Endothelial cell of umbilical vein (primary cell): ENCODE measurements at regions not wholly inside any gene's neighbourhood (a gene's known extent, or its start where the extent isn't known, plus 50 kb on each side); places are given as distances from the start of the nearest gene placed in this dataset.

Experiments used
- BruUV-seq: library from RNA; stranded (reverse); fragments of 400-500 nt; replicated peaks from 2 replicates; lab custom pipeline; 2021; lab: Mats Ljungman, UMichigan
- CTCF ChIA-PET: fragments of 300-600, 350-600 bp; sonication (Branson Sonifier 250); formaldehyde crosslinking; loops from one replicate; lab custom pipeline; 2021; ENCODE audit warnings: antibody characterized with exemption, inconsistent platforms; lab: Charles Lee
- POLR2A ChIA-PET: fragments of 300-600, 350-600 bp; sonication (Branson Sonifier 250); formaldehyde crosslinking; loops from one replicate; lab custom pipeline; 2021; ENCODE audit warnings: antibody characterized with exemption, inconsistent platforms; lab: Charles Lee
- DNase-seq: peaks from one replicate; pipeline ENCODE4 v3.0.0-alpha.2; 2011; ENCODE audit warnings: low read depth, low spot score
- FAIRE-seq: peaks from 2 replicates; lab custom pipeline; 2011; peaks lifted over from hg19 to GRCh38; lab: Jason Lieb, UNC
- H2AFZ ChIP-seq: 2 replicates; pipeline ENCODE4 v1.6.0; 2012; ENCODE audit warnings: low read depth, low read length, control low read depth, inconsistent platforms
- H3K27ac ChIP-seq: 2 replicates; pipeline ENCODE4 v1.5.1; 2011; ENCODE audit warnings: low read depth, mild to moderate bottlenecking, control low read depth, low read length, moderate library complexity; ENCODE audit not compliant: insufficient read depth
- H3K27me3 ChIP-seq, 2 experiments: 2 replicates each; pipeline versions ENCODE4 v1.6.0 to v1.6.1; 2011; ENCODE audit warnings: low read length in 2 of 2, mixed read lengths in 1 of 2; ENCODE audit not compliant: control insufficient read depth in 2 of 2, insufficient read depth in 2 of 2
- H3K36me3 ChIP-seq, 2 experiments: 2 replicates in 1 of 2; 3 replicates in 1 of 2; pipeline ENCODE4 v1.5.1; 2011; ENCODE audit warnings: low read length in 2 of 2, mild to moderate bottlenecking in 1 of 2, moderate library complexity in 1 of 2; ENCODE audit not compliant: control insufficient read depth in 2 of 2, insufficient read depth in 2 of 2; ENCODE audit errors: extremely low read depth in 1 of 2
- H3K4me1 ChIP-seq: 3 replicates; pipeline ENCODE4 v1.5.1; 2011; ENCODE audit warnings: mild to moderate bottlenecking, low read length; ENCODE audit not compliant: control insufficient read depth, insufficient read depth; ENCODE audit errors: extremely low read depth
- H3K4me2 ChIP-seq: 2 replicates; pipeline ENCODE4 v1.6.1; 2011; ENCODE audit warnings: low read length, control low read depth, mixed read lengths; ENCODE audit not compliant: insufficient read depth
- H3K4me3 ChIP-seq, 3 experiments: fragments of 200-600 bp in 1 of 3; sonication (generic), shearing (Covaris generic) in 1 of 3; replicated peaks in 1 of 3; 2 replicates each; pipeline ENCODE4 v1.5.1; 2011 to 2016; ENCODE audit warnings: control low read depth in 3 of 3, low read length in 3 of 3, mild to moderate bottlenecking in 2 of 3, inconsistent platforms in 1 of 3, low read depth in 1 of 3, moderate library complexity in 1 of 3; ENCODE audit not compliant: insufficient read depth in 1 of 3
- H3K79me2 ChIP-seq: 2 replicates; pipeline ENCODE4 v1.6.0; 2012; ENCODE audit warnings: low read length, inconsistent platforms; ENCODE audit not compliant: control insufficient read depth, insufficient read depth
- H3K9ac ChIP-seq: replicated peaks from 2 replicates; pipeline ENCODE3; 2011; ENCODE audit warnings: low read length, control low read depth; ENCODE audit not compliant: insufficient read depth; ENCODE audit errors: extremely low read depth
- H3K9me1 ChIP-seq: replicated peaks from 3 replicates; pipeline ENCODE4 v1.6.0; 2011; ENCODE audit warnings: mild to moderate bottlenecking, low read length; ENCODE audit not compliant: control insufficient read depth, insufficient read depth; ENCODE audit errors: extremely low read depth
- H3K9me3 ChIP-seq: replicated peaks from 2 replicates; pipeline ENCODE4 v1.5.1; 2012; ENCODE audit warnings: low read length, inconsistent platforms; ENCODE audit not compliant: control insufficient read depth, insufficient read depth
- H4K20me1 ChIP-seq: replicated peaks from 2 replicates; pipeline ENCODE3; 2011; ENCODE audit warnings: mild to moderate bottlenecking, low read length; ENCODE audit not compliant: control insufficient read depth, insufficient read depth; ENCODE audit errors: extremely low read depth
- CTCF ChIP-seq, 2 donors: IDR thresholded peaks; 1 replicate in 1 of 2; 2 replicates in 1 of 2; pipeline ENCODE4 v1.5.1; 2011; ENCODE audit warnings: low read length in 2 of 2, mild to moderate bottlenecking in 2 of 2, moderate library complexity in 2 of 2, control low read depth in 1 of 2, inconsistent platforms in 1 of 2, low read depth in 1 of 2; ENCODE audit not compliant: insufficient read depth in 1 of 2; ENCODE audit errors: extremely low read depth in 1 of 2
- EZH2 ChIP-seq: IDR thresholded peaks from 2 replicates; pipeline ENCODE4 v1.6.1; 2012; ENCODE audit warnings: borderline replicate concordance, low read depth, mild to moderate bottlenecking, moderate library complexity, low read length, inconsistent platforms; ENCODE audit not compliant: severe bottlenecking
- FOS ChIP-seq: IDR thresholded peaks from 2 replicates; pipeline ENCODE4 v1.6.1; 2011; ENCODE audit warnings: mild to moderate bottlenecking, low read length, moderate library complexity, borderline replicate concordance; ENCODE audit not compliant: insufficient read depth
- GATA2 ChIP-seq: IDR thresholded peaks from 2 replicates; pipeline ENCODE4 v1.7.0; 2011; ENCODE audit warnings: low read depth, mild to moderate bottlenecking, moderate library complexity, mixed read lengths, low read length; ENCODE audit not compliant: insufficient read length, insufficient read depth
- MAX ChIP-seq: IDR thresholded peaks from 2 replicates; pipeline ENCODE4 v1.6.1; 2011; ENCODE audit not compliant: insufficient read depth, insufficient read length
- POLR2A ChIP-seq: IDR thresholded peaks from 2 replicates; pipeline ENCODE4 v1.6.1; 2012; ENCODE audit warnings: low read depth, mild to moderate bottlenecking, control low read depth, low read length
- POLR2AphosphoS5 ChIP-seq: IDR thresholded peaks from 2 replicates; pipeline ENCODE4 v1.6.1; 2012; ENCODE audit warnings: low read depth, mild to moderate bottlenecking, control low read depth, low read length, moderate library complexity; ENCODE audit not compliant: insufficient read depth
- dilution Hi-C: fragments of 300-500 bp; cut with MboI; formaldehyde crosslinking; loops from one replicate; pipeline ENCODE4 v1.15.0; 2019; ENCODE audit warnings: low sequenced_read_pairs; ENCODE audit not compliant: extremely low pct_ligation_motif_present
- intact Hi-C: fragments of 100-400 bp; cut with micrococcal nuclease; formaldehyde crosslinking; loops from one replicate; pipeline ENCODE4 v1.10.0; 2022

GRCh38 chr2:19589791-19590190 is 231.4 kb upstream of the OSR1 start:
- no TSS peak for BruUV-seq
- dilution Hi-C loops (no loop called here), intact Hi-C loops (no loop called here)
- Histone ChIP-seq H3K27me3 (no peaks in the 10 kb centered on the region), H4K20me1 (no peaks in the 10 kb centered on the region), H3K27ac (no peak overlapping the region), H2AFZ (no peak overlapping the region), H3K4me3 (no peak overlapping the region), H3K4me2 (no peak overlapping the region), H3K9me1 (no peaks in the 10 kb centered on the region), H3K9ac (no peak overlapping the region), H3K79me2 (no peaks in the 10 kb centered on the region), H3K9me3 (no peaks in the 10 kb centered on the region), H3K36me3 (no peaks in the 10 kb centered on the region), H3K4me1 (no peaks in the 10 kb centered on the region)
- TF ChIP-seq MAX (no peak), CTCF (IDR thresholded peaks at IDR 0.05; ENCODE audit: extremely low read depth in 1 of 2, insufficient read depth in 1 of 2, low read depth in 1 of 2, low read length in 2 of 2) (no peak), FOS (no peak)
- CTCF ChIA-PET, result interaction anchor here (0.9 kb wide), 1 partner anchor 19 kb away, joined by 3 read pairs; no protein-coding TSS in a partner anchor
- no peak for DNase-seq
- no peak for FAIRE-seq
- POLR2A ChIA-PET, result no interaction called here

- no peaks in the 10 kb centered on the region for H3K79me2 ChIP-seq
- no peaks in the 10 kb centered on the region for H3K27me3 ChIP-seq
- FAIRE-seq (no peak), DNase-seq (no peak)
- CTCF ChIA-PET, result no interaction called here
- no peak overlapping the region for H2AFZ ChIP-seq
- no peak overlapping the region for H3K4me2 ChIP-seq
- H3K27ac ChIP-seq, result no peak overlapping the region
- H3K9me3 ChIP-seq, result no peaks in the 10 kb centered on the region
- intact Hi-C loops (no loop called here), dilution Hi-C loops (no loop called here)
- H3K9me1 ChIP-seq, result no peaks in the 10 kb centered on the region
- POLR2A ChIA-PET, result no interaction called here
- no TSS peak for BruUV-seq
- H3K9ac ChIP-seq, result no peak overlapping the region
- no peak overlapping the region for H3K4me3 ChIP-seq
- H3K4me1 ChIP-seq, result peaks cover 1% of the 10 kb centered on the region
- TF ChIP-seq MAX (no peak), GATA2 (no peak), POLR2A (no peak), EZH2 (no peak), POLR2AphosphoS5 (no peak)
- no peaks in the 10 kb centered on the region for H4K20me1 ChIP-seq
- H3K36me3 ChIP-seq, result no peaks in the 10 kb centered on the region
Measured at GRCh38 chr2:19580830-19581229, 222.4 kb upstream of the OSR1 start.
